Upper lobe of left lung (tissue), 4 donors: ENCODE measurements at regions not wholly inside any gene's neighbourhood (a gene's known extent, or its start where the extent isn't known, plus 50 kb on each side); places are given as distances from the start of the nearest gene placed in this dataset.

ENCODE experiments used
- CTCF ChIP-seq, 6 experiments: fragments of 450-650 bp in 4 of 6; fragments of 200-600 bp in 2 of 6; sonication (generic) in 2 of 6; IDR thresholded peaks; one replicate each; pipeline ENCODE4 v1.5.1; 2016 to 2019; ENCODE audit warnings: antibody characterized with exemption in 6 of 6
- EP300 ChIP-seq, 4 donors: sonication (generic); formaldehyde crosslinking; IDR thresholded peaks; one replicate each; pipeline ENCODE4 v1.5.1; 2017; ENCODE audit warnings: antibody characterized with exemption in 4 of 4, control low read depth in 2 of 4
- POLR2A ChIP-seq, 4 donors: fragments of 450-650 bp; IDR thresholded peaks; one replicate each; pipeline ENCODE4 v1.5.1; 2016 to 2017; ENCODE audit warnings: antibody characterized with exemption in 4 of 4, mild to moderate bottlenecking in 2 of 4

- no peak for TF ChIP-seq CTCF (IDR thresholded peaks at IDR 0.05)
- no peak for TF ChIP-seq EP300 (IDR thresholded peaks at IDR 0.05)
- TF ChIP-seq POLR2A (IDR thresholded peaks at IDR 0.05), result no peak
Measured at GRCh38 chr1:38139738-38140487, 93.3 kb upstream of the POU3F1 start.
